Skin of body (tissue), 1 donor: ENCODE measurements at regions not wholly inside any gene's neighbourhood (a gene's known extent, or its start where the extent isn't known, plus 50 kb on each side); places are given as distances from the start of the nearest gene placed in this dataset.
"Not testable (repeated sequence)": the region's sequence is repeated elsewhere in the genome, so short reads cannot be mapped to it uniquely, and the experiment has no call there.

ENCODE experiments used
- DNase-seq: peaks from one replicate; lab custom pipeline; 2025; lab: John Stamatoyannopoulos, UW

DNA sequence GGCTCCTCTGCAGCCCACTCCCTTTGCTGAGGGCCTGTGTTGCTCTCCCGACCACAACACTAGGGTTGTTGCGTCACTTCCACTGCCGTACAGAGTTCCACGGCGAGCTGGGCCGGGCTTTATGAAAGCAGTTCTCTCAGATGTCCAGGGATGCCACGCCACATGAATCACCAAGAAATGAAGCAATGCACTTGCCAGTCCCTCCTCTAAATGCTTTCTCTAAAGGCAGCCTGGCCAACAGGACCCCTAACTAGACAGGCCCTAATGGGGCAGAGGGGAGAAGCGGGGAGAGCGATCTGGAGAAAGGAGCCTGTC lies 188.7 kb downstream of the CTTN start:
- DNase-seq, result no peak

DNA sequence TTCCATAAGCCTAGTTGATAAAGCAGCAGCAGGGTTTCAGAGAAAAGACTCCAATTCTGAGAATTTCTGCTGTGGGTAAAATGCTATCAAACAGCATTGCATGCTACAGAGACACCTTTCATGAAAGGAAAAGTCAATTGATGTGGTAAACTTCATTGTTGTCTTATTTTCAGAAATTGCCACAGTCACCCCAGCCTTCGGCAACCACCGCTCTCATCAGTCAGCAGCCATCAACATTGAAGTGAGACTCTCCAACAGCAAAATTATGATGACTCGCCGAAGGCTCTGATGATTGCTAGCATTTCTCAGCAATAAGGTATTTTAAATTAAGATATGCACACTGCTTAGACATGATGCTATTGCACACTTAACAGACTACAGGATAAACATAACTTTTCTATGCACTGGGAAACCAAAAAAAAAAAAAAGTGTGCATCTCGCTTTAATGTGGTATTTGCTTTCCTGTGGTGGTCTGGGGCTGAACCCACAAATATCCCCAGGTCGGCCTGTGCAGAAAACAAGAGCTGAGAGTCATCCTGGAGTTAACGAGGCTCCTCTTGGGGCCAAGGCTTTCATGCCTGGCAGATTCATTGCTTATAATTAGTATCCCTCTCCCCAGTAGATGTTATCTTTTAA lies 192.1 kb downstream of the CTTN start:
- no peak for DNase-seq

DNA sequence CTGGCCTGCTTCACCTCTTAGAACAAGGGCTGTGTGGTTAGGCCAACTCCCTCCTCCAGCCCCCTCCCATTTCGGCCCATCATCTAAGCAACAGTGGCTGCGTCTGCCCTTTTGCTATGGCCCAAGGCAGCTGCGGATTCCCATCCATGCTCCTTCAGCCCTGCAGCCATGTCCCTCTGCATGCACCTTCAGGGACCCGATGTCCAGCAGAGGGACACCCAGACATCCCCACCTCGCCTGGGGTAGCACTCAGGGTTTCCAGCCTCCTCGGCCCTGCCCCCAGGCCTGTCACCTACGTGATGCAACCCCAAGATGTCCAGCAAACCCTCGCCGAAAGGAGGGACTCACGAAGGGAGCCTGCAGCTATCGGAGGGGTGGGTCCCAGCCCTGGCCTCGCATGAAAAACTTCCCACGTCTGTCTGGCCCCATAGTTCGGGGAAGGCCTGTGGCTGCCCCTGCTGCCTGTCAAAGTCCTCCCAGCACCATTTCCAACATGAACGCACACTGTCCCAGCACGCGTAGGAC lies 194.4 kb downstream of the CTTN start:
- DNase-seq, result no peak

DNA sequence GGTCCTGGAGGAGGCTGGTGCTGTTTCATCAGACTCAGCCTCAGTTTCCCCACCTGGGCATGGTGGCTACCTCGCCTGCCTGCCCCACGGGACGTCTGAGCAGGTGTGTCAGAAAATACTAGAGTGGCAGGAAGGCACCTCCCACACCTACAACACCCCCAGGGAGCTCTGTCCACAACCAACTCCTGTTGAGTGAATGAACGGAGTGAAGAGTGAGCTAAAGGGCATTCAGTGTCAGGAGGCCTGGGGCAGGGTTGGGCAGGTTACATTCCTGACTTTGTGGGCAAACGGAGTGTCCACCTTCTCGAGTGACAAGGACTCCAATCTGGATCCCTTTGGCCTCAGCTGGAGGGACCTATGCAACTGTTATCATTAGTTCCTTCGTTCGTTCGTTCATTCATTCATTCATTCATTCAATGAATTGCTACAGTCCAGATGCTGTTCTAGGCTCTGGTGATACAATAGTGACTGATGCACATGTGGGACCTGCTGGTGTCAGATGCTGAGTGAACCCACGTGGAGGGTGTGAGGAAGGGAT lies 195.2 kb downstream of the CTTN start:
- no peak for DNase-seq

DNA sequence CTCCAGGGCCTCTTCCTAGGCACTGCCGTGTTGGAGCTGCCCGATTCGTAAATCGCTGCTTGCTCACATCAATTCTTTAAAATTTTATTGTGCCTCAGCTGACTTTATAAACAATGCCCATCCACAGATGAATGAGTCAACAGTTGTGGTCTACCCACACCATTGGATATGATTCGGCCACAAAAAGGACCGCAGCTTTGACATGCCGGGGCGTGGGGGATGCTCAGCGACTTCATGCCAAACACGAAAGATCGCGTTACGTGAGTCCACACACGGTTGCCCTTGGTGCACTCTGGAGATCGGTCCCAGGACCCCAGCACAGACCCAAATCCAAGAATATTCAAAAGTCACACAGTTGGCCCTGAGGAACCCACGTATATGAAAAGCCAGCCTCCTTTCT lies 195.7 kb downstream of the CTTN start:
- no peak for DNase-seq

DNA sequence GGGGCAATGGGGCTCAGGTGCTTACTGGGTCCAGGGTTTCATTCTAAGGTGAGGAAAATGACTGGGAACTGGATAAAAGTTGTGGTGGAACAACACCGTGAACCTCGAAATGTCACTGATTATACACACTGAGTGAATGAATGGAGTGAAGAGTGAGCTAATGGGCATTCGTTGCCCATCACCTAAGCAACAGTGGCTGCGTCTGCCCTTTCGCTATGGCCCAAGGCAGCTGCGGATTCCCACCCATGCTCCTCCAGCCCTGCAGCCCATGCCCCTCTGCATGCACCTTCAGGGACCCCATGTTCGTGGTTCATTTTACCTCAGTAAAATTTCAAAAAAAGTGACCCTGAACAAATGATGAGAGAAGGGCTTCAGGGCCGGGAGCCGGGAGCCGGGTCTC lies 196.3 kb downstream of the CTTN start:
- no peak for DNase-seq

DNA sequence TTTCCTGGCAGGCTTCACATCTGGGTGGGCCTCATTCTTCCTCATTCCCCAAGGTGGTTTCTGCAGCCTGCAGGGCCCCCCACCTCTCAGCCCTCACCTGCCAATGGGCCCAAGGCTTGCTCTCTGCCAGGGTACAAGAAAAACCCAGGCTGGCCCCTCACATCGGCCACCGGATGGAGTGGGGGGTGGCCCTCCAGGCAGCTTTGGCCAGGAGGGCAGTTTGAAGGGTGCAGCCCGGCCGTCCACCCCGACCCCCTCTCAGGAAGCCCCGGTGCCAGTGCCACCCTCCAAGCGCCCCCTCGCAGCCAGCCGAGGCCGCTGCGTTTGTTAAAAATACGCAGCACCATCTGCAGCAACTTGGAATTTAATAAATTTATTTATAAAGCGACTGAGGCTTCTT lies 196.7 kb downstream of the CTTN start:
- no peak for DNase-seq

DNA sequence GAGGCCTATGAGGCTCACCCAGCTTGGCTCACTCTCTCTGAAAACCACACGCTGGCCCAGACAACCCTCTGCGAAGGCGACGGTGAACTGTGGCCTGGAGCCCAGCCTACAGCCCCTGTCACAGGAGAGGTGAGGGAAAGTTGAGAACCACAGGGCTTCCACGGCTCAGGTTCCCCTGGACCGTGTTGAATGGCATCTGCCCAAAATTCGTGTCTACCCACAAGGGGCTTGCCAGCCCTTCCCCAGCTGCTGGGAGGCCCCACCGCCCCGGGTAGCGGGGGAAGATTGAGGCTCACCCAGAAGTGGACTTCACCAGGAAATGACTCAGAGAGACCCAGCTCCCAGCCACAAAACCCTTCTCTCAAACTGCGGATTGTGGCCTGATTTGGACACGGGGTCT lies 197.1 kb downstream of the CTTN start:
- no peak for DNase-seq

DNA sequence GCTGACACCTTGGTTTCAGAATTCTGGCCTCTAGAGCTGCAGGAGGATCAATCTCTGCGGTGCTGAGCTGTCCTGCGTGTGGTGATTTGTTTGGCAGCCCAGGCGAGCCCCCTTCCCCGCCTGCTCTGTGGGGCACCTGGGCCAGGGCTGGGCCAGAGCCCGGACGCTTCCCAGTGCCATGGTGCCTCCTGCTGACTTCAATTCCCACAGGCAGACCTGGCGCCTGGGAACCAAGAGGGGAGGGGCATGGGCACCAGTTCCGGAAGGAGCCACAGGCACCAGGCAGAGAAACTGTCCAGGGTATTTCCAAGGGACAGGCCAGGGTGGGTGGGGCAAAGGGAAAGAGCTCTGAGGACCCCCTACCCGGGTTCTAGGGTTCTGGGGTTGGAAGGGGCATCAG lies 197.8 kb downstream of the CTTN start:
- DNase-seq, result no peak

DNA sequence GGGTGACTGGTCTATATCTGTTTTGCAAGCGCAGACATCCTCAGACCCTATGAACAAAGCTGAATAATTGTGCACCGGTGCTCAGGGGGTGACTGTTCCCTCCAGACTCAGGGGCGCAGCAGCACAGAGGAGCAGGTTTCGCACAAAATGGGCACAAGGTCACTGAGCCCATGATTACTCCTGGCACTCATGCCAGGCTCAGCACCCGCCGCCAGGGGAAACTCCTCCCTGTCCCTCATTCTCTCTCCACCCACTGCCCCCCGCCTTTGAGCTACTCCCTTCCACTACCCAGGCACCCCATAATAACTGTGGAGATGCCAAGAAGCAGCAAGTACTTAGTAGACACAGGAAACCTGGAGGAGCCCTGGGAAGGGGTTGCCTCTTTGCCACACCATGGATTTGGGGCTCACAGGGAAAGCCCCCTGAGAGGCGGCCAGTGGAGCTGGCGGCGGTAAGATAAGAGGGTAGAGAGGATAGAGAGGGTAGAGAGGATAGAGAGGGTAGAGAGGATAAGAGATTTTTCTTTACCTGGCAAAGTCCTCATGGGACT lies 198.8 kb downstream of the CTTN start:
- no peak for DNase-seq

DNA sequence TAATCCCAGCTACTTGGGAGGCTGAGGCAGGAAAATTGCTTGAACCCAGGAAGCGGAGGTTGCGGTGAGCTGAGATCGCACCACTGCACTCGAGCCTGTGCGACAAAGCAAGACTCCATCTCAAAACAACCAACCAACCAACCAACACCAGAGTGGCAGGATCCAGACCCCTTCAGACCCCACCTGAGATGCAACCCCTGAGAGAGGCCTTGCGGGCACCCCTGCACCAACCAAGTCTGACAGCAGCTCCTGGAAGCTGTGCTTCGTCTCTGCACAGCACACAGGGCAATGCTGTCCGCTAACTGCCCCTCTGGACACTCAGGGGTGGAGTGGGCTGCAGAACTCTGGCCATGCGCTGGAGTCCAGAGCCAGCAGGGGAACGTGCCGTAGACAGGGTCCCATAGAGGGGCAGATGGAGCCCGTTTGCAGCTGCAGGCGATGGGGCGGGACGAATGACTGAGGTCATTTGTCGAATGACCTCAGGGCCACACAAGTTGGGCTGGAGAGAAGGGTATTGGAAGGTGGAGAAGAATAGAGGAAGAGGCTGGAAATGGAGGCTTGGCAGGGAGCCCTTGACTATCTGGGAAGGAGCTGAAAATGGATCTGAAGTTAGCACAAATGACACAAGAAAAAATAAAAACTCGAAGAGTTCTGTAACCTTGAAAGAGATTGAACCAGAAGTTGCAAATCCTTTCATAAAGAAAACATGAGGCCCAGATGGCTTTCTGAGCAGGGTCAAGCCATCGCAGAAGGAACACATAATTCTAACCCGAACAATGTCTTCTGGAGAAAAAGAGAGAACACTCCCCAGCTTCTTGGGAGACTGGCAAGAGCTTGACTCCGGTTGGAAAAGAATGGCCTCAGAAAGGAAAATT lies 199.7 kb downstream of the CTTN start:
- DNase-seq, result no peak

DNA sequence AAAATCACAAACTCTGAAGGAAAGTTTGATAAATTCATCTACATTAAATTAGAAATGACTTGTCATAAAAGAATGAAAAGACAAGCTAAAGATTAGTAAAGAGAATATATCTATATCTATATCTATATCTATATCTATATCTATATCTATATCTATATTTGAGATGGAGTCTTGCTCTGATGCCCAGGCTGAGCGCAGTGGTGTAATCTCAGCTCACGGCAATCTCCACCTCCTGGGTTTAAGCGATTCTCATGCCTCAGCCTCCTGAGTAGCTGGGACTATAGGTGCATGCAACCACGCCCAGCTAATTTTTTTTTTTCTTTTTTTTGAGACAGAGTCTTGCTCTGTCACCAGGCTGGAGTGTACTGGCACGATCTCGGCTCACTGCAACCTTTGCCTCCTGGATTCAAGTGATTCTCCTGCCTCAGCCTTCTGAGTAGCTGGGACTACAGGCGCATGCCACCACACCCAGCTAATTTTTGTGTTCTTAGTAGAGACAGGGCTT lies 202.6 kb downstream of the CTTN start:
- DNase-seq, result not testable (repeated sequence)

DNA sequence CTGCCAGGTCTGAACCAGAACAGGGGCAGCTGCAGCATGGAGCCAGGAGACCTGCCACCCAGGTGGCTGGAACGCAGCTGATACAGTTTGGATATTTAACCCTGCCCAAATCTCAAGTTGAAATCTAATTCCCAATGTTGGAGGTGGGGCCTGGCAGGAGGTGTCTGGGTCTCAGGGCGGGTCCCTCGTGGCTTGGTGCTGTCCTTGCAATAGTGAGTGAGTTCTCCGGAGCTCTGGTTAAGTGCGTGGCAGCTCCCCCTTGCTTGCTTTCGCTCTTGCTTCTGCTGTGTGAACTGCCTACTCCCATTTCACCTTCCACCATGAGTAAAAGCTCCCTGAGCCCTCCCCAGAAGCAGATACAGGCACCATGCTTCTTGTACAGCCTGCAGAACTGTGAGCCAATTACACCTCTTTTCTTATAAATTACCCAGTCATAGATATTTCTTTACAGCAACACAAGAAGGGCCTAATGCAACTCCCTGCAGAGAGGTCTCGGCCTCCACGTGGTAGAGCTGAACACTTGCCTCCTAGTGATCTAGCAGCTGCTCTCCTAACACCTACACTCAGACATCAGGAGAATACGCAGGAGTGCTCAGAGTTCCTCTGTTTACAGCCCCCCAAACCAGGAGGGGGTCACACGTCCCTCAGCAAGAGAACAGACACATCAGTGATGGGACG lies 203.7 kb downstream of the CTTN start:
- no peak for DNase-seq

DNA sequence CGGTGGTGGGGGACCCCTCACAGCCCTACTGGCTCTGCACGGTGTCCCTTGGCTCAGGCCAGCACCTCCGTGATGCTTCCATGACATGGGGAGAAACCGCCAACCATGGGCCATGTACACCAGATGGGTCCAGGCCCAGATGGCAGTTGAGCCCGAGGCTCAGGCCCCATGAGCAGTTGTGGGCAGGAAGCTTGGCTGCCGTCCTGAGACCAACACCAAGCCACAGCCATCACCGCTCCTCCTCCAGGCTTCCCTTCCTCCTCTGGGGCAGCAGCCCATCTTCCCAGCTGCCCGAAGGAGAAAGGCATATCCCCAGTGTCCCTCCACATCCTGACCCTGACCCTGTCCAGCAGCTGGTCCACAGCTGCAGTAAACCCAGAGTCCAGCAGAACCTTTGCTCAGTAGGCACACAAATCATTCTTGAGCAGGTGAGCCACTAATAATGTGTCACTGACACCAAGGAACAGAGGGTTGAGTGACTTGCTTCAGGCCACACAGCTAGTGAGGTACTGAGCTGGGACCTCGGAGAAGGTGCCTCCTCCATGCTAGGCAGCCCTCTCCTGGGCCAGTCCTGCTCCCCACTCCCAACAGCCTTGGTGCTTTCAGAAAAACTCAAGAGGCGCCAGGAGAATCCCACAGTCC lies 204.9 kb downstream of the CTTN start:
- DNase-seq, result no peak

DNA sequence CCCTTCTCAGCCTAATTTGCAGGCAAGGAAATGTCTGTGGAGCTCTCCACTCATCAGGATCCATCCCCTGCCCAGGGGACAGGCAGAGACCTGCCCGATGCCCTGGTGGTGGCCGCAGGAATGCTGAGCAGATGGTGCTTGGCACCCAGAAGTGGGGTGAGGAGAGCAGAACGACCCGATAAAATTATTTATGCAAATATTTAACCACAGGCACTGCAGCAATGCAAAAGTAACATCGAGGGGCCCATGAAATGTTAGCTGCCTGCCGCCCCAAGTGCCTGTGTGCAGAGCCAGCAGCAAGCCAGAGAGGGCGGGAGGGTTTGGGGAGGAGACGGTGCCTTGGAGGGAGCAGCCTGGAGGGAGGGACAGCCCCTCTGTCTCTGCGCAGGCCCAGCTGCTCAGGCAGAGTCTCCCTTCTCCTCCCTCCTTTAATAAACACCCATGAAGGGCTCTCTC lies 205.5 kb downstream of the CTTN start:
- DNase-seq, result no peak

DNA sequence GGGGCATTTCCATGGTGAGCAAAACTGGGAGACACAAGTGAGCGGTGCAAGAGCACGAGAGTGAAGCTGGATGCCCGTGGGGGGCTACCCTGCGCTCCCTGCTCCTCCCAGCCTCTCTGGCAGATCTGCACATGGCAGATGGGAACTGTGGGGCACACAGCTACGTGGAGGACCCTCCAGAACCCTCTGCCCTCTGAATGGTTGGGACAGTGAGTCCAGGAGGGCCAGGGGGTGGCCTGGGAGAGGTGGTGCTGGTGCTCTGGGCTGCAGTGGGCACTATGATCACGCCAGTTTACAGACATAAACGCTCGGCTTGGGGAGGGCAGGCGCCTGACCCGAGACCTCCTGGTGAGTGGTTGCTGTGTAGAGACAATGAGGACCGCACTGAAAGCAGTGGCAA lies 205.9 kb downstream of the CTTN start:
- DNase-seq, result no peak

DNA sequence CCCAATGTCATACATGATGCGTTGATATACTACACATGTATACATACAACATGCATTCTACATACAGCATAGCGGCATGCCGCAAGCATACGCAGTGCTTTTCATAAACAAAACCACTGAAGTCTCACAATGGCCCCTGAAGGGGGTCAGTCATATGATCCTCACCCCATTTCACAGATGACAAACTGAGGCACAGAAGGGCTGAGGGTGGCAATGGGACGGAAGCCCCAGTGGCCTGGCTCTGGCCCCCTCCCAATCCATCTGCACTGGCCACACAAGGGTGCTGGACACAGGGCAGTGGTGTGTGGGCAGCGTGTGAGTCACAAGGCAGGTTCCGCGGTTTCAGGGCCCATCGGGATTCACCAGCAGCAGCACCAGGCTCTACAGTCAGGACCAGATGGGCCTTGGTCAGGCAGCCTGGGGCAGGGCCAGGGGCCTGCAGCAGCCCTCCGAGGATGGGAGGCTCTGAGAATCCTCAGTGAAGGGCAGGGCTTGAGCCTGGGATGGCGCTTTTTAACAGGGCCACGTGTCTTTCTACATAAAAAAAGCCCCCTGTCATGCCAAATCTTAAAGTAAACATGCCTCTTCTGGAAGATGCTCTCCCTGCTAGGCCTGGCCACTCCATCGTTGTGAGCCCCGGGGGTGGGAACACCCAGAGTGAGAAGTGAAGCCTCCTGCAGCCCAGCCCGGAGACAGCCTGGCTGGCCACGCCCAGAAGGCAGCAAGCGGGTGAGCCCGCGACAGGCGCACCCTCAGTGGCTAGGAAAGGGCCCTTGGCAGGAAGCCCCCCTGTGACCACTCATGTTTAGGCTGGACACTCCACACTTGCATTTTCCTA lies 206.5 kb downstream of the CTTN start:
- no peak for DNase-seq

DNA sequence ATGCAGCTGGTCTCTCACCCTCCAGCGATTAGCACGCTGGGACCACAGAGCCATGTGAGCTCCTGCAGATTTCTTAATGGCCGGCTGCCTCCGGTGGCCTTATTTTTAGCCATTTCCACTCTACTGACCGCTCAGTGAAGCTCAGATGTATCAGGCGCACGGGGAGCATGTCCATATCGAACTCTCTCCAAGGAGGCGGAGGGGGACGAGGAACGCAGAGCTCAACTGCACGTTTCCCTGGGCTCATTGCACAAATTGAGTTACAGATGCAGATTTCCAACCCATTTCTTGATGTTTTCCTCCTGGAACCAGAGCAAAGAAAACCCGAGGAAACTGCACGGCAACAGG lies 207.1 kb downstream of the CTTN start:
- no peak for DNase-seq

DNA sequence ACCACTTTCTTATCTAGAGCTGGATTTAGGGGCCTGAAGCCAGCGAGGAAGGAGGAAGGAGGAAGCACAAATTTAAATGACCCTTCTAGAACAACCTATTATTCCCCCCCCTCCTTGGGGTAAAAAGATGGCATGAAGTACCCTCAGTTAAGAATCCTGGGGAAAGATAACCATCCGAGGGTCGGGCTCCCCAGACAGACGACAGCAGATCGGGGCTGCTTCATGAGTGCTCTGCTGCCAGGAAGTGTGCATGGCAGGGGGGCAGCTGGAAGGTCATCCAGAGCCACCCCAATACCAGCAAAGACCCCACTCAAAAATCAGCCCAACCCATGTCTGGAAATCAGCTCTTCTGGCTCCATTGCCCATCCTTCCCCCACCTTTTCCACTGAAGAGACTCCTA lies 207.5 kb downstream of the CTTN start:
- DNase-seq, result no peak

DNA sequence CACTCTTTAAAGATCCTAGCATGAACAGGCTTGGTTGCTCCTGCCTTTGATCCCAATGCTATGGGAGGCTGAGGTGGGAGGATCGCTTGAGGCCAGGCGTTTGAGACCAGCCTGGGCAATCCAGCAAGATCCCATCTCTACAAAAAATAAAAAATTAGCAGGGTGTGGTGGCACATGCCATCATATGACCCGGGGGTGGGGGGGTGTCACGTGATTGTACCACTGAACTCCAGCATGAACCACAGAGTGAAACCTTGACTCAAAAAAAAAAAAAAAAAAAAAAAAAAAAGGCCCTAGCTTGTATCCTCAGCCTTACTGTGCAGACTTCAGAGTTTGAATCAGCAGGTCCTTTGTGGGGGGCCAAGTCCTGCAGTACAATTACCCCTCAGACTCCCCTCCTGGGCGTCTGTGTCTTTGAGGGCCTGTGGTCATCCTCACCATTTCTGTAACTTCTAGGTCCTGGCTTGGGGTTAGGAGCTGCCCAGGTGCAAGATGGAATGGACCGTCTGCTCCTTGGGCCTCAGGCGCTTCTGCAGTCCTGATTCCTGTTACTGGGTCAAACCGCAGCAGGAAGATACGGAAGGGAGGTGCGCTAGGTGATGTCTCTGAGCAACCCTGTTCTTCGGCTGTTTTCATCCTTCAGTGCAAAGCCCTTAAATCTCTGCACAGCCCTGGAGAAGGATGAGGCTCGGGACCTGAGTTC lies 208.1 kb downstream of the CTTN start:
- DNase-seq, result no peak
